NCI-H2107 treated with DMSO at 0.1 percent for 48 hours (cell line): ENCODE measurements at regions not wholly inside any gene's neighbourhood (a gene's known extent, or its start where the extent isn't known, plus 50 kb on each side); places are given as distances from the start of the nearest gene placed in this dataset.
A peak's percentile ranks its signal among the peaks of the same experiment; 100 is the strongest.
"Not testable (repeated sequence)": the region's sequence is repeated elsewhere in the genome, so short reads cannot be mapped to it uniquely, and the experiment has no call there.

Source experiments
- DNase-seq: peaks from one replicate; lab custom pipeline; 2025; ENCODE audit not compliant: unreplicated experiment; lab: John Stamatoyannopoulos, UW

DNA sequence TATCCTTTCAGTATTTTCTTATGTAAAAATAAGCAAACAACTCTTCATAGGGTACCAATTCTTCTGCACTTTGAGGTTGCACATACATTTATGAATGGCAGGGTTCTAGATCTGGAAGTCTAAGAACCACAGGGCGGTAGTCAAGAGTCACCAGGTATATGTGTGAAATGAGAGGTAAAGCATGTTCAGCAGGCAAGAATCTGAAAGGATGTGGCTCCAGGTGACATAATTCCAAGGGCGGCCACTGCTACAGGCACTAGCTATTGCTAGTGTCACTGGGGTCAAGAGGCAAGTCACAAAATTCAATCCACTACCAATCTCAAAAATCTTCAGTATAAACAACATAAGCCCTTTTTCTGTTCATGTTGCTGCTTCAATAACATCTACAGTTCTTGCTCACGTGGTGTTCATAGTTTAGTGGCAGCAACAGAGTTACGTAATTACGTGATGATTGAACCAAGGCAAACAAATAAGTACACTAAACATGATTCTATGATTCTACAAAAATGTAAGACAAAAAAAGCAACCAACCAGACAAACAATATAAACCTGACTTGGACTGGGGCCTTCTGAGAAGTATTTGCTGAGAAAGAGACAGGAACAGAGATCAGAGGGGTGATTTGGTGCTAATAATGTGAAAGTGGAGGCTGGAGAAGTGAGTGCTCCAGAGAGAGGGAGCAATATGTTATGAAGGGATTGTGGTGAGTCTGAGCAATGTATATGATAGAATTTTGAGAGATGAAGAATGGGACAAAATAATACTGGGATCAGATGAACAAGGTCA, 101.7 kb downstream of the NAA11 start:
- DNase-seq = no peak

DNA sequence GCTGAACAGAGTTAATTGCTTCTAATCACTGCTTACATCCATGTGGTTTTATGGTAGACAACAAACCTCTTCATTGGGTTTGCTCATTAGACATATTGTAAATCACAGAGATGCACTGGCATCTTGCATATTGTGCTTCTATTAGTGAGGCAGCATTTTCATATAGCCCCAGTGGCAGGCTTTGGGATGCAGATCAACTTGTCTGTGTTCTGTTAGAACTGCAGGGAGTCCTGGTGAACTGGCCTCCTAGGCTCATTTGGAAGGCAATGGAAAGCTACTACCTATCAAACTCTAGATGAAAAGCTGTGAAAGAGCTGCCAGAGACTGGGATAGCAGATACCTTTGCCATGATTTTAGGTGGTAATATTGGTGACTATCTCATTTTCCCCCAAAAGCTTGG, 108.8 kb downstream of the NAA11 start:
- DNase-seq = no peak

DNA sequence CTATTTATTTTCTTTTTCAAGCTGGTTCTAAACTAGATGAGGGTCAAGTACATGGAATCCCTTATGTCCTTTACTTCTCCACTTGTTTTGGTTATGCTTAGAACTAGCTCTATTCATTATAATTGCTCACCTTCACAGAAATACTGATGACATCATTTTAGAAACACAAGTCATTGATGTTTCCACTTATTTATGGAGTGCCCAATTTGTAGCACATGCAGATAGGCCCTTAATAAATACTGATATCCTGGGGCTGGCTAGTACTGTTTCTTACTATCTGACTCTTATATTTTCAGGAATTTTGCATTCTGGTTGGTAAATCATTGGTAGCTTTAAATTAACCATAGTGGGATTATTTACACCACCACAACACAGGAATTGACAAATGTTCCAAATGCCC, 112.2 kb downstream of the NAA11 start:
- DNase-seq = no peak

DNA sequence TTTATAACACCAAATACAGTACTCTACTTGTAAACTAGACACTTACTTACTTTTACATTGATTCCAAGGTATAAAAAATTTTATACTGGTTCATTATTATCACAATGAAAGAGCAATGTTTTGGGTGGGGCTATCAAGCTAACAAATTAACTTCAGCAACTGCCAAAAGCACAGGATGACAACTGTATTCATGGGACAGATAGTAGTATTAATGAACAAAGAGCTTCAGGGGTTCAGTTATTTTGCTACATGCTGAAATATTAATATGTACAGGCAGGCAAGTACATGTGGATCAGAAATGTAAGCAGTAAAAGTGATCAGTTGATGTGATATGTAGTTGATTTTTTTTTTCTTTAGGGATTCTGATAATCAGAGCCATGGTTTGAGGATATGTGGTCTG, 112.9 kb downstream of the NAA11 start:
- no peak for DNase-seq

DNA sequence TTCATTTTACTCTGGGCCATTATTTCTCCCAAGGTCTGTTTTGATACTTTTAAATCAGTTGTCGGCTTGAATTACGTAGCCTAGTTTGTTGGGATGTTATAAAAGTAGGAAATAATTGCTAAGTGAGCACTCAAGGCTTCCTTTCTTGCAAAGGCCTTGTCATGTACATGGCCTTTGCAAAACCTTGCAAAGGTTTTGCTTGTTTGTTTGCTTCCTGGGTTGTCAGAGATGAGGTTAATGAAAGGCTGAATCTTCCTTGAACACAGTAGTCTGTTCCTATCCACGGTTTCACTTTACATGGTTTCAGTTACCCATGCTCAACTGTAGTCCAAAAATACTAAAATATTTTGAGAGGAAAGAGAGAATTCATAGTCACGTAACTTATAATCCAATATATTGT, 113.5 kb downstream of the NAA11 start:
- no peak for DNase-seq

DNA sequence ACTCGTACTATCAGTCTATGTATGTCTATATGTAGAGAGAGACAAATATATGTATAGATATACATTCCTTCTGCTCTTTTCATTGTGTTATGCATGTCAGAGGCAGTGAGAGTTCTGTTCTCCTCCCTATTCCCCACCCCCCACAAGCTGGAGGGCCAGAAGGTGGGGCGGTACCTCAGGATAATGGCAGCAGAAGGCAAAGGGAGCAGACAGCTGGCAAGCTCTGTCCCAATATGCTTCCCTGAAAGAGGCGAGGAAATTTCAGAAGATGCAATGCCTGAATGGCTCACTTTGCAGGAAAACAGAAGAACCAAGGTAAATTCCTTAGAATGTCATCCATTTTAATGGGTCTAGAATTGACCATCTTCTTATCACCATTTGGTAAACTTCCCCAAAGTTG, 114.4 kb downstream of the NAA11 start:
- DNase-seq = no peak

DNA sequence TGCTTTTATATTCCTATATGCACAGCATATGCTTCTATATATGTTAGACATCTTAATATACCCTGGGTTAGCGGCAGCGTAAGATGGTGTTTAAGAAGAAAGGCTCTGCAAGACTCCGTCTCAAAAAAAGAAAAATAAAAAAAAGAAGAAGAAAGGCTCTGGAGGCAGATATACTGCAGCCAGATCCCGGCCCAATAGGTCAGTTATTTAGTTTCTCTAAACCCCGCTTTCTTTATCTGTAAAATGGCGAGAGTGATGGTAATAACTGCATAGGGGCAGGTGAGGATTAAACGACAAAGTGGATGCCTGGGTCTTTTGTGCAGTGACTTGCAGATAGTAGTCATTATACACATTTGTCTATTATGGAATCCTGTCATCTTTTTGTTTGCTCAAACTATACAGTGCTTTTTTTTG, 115.2 kb downstream of the NAA11 start:
- no peak for DNase-seq

DNA sequence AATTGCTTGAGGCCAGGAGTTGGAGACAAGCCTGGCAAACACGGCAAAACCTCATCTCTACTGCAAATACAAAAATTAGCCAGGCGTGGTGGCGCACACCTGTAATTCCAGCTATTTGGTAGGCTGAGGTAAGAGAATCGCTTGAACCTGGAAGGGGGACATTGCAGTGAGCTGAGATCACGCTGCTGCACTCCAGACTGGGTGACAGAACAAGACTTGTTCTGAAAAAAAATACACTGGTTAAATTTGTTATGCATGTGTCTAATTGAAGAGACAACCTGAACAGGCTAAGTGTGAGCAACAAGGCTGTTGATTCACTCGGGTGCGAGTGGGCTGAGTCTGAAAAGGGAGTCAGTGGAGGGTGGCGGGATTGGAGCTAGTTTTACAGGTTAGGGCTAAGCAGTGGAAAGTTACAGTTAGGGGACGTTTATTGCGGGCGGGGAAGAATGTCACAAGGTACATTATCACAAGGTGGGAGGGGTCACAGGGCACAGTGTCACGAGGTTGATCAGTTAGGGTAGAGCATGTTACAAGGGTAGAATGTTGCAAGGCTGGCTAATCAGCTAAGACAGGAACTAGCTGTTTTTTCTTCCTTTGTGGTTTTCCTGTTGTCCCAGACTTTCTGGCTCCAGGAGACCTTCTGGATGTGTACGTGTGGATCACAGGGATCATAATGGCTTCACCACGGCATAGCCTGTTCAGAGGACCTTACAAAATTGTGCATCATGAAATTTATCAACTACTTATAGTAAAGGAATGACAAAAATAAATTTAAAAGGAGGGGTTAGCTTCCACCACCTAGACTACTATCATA, 115.8 kb downstream of the NAA11 start:
- DNase-seq = no peak

DNA sequence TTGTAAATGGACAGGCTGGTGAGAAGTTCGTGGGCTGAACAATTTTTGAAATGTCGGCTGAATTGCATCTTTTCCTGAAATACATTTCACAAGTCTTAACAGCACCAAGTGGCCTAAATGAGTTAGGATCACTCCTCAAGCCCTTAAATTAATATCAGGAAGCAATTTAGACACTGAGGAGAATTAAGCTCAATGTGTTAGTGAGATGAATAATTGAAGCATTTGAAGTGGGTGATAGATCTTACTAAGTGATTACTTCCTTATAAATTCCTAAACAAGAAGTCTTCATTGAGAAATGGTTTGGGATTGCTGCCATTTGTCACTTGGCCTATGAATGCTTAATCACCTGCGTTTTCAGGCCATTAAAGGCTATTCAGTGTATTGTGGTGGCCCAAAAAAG, 116.8 kb downstream of the NAA11 start:
- no peak for DNase-seq

DNA sequence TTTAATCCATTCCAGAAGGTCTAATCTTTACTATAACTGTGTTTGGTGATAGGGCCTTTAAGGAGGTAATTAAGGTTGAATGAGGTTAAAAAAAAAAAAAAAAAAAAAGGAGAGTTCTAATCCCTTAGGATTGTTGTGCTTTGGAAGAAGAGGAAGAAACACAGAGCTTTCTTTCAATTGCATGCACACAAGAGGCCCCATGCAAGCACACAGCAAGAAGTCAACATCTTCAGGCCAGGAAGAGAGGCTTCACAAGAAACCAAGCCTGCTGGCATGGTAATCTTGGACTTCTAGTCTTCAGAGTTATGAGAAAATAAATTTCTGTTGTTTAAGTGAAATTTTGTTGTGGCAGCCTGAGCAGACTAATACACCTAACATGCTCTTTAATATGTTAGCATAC, 118.6 kb downstream of the NAA11 start:
- no peak for DNase-seq

DNA sequence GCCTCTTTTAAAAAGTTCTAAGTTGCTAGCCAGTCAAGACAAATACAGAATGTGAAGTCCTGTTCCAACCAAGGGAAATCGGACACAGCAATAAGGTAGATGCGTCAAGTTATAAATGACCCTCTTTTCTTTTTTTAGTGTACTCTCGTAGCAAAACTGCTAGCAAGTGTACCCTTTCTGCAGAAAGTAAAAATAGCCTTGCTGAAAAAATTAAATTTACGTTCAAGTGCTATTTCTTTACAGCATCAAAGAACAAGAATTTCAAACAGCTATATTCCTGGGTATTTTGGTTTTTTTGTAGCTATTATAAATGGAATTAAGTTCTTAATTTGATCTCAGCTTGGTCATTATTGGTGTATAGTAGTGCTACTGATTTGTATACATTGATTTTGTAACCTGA, 119.2 kb downstream of the NAA11 start:
- DNase-seq = no peak

DNA sequence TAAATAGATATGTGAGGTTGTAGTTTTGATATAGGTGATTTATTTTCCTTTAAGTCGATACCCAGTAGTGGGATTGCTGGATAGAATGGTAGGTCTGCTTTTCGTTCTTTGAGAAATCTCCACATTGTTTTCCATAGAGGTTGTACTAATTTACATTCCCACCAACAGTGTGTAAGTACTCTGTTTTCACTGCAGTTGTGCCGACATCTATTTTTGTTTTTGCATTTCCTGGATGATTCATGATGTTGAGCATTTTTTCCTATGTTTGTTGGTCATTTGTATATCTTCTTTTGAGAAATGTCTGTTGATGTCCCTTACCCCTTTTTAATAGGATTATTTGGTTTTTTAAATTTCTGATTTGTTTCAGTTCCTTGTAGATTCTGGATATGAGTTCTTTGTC, 120.7 kb downstream of the NAA11 start:
- no peak for DNase-seq

DNA sequence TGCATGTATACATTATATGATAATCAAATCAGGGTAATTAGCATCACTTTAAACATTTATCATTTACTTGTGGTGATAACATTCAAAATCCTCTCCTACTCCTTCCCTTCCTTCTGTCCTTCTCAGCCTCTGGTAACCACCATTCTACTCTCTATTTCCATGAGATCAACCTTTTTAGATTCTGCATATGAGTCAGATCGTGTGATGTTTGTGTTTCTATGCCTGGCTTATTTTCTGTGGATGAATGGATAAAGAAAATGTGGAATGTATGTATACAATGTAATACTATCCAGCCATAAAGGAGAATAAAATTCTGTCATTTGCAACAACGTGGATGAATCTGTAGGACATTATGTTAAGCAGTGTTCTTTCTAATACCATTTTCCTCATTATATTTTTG, 123.9 kb downstream of the NAA11 start:
- peak; percentile 32 for DNase-seq

DNA sequence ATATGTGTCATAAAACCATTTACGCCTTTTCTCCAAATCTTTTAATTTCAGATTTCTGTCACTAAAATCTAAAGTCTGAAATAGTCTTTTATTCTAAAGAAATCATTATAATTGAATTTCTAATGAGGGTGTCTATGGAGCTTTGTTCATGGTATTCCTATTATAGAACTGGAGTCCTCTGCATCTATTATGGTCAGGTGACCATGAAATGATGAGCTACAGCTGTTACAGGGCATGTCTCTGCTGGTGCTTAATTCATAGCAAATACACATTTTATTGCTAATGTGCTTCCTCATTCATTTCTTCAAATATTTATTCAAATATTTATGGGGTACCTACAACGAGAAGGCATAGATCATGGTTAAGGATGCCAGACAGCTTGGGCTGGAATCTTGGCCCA, 126.1 kb downstream of the NAA11 start:
- DNase-seq = no peak

DNA sequence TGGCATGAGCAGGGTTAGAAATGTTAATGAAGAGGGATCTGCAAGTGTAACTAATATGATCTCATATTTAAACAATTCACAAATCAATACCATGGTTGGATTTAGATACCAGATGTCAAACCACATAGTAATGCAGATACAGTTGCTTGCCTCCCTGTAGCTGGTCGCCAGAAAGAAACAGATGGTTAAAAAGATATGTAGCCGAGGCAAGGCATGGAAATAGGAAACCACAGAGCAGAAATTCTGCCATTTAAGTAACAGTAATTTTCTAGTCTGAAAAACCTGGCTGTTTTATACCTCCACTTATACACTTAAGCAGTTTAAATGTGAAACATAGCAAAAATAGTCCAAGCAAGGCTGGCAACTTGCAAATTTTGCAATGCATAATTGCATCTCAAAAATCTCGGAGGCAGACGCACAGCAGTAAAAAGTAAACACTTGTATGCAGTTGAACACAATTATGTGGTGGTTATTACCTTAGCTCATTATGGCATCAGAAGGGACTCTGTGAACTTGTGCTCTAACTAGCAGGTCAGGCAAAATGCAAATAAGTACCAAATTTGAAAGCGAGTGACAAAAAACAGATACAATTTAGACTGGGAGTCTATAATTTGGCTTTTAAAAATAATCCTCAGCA, 126.8 kb downstream of the NAA11 start:
- DNase-seq = peak; percentile 88

DNA sequence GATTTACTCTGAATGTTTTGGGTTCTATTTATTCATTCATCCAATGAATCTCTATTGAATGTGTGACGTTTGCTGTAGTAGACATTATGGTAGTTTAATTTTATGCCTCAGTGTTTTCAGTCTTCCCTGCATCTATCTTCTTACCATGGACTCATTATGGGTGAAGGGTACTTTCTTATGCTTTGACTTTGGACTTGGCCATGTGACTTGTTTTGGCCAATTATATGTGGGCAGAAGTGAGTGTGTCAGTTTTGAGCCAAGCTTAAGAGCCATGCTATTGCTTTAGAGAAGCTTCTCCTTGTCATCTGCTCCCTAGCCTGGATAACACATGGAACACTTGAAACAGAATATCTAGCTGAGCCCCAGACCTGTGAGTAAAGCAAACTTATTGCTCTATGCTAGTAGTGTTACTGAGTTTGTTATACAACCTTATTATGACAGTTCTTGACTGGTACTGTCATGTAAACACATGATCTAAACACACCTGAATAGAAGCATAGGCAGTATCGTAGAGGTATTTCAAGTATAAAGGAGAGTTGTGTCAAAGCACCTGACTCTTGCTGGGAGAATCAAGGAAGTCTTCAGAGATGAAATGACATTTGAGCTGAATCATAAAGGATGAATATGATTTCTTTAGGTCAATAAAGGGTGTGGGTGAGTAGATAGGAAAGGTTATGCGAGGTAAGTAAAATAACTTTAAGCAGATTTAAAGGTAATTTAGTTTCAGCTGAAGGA, 128.4 kb downstream of the NAA11 start:
- no peak for DNase-seq

DNA sequence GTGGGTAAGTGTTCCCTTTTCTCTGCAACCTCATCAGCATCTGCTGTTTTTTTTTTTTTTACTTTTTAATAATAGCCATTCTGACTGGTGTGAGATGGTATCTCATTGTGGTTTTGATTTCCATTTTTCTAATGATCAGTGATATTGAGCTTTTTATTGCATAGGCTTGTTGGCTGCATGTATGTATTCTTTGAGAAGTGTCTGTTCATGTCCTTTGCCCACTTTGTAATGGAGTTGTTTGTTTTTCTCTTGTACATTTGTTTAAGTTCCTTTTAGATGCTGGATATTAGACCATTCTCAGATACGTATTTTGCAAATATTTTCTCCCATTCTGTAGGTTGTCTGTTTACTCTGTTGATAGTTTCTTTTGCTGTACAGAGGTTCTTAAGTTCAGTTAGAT, 134.6 kb downstream of the NAA11 start:
- not testable (repeated sequence) for DNase-seq

DNA sequence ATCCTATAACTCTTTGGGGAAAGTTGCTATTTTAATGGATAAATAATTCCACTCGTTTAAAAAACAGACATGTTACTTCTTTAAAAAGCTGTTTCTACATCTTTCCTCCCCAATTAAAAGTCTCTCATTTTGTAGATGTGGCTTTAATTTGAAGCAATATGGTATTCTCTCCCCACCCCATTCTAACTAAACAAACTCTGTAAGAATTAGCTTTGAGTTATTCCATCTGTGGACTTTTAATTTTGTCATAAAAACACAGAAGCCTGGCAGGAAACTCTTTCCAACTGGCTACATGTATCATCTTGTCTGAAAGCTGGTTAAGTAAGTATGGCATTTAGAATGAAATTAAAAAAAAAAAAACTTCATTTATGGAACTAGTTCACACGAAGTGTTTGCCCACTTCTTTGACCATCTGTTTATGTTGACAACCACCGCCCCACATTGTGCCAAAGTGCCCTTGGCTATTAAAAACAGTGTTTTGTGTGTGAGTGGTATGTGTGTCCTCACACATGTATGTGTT, 140.3 kb downstream of the NAA11 start:
- no peak for DNase-seq

DNA sequence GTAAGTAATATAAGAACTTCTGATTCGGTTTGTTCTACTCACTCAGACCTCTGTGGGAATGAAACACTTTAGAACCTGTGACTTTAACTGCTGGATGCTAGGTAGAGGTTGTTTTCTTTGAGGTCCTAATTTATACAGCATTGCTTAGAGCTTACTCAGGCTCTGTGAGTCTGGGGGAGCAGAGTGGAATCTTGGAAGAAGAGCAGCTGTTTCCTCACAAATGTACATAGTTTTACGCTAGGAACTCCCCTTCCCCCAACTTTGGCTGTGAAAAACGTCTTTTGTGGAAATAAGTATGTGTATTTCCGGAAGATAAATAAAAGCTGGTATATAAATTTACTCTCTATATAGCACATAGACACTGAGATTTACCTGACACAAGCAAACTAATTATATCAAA, 141.4 kb downstream of the NAA11 start:
- no peak for DNase-seq

DNA sequence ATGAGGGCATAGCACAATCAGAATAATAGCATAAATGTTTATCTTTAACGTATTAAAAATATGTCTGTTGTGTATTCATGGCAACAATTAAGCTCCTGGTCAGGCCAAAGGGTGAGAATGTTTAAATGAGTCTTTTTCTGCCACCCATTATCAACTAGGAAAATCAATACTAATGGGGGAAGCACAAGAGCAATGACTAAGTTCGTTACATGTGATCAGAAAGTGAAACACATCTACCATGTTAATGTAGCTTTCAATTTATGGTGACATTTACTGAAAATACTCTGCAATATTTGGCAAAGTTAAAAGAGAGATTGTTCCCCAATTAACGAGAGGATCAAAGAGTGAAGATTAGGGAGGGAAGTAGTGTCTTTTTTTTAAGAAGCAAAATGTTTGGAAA, 143.7 kb downstream of the NAA11 start:
- DNase-seq = no peak

DNA sequence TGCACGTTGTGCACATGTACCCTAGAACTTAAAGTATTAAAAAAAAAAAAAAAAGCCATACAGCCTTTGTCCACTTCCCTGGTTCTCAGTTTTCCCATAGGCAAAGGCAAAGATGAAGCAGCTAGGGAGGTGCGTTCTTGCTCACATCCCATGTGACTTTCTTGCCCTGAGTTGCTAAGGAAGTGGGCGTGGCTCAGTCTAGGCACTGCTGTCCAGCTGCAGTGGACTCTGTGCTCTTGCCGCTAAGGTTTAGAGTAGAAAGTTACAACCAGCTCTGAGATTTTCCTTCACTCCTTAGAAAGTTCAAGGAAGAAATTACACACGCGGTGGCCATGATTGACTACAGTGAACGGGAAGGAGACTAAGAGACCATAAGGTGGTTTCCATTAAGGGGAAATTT, 144.7 kb downstream of the NAA11 start:
- DNase-seq = no peak
